ENCODE measurements at regions not wholly inside any gene's neighbourhood (a gene's known extent, or its start where the extent isn't known, plus 50 kb on each side); places are given as distances from the start of the nearest gene placed in this dataset.

DNA sequence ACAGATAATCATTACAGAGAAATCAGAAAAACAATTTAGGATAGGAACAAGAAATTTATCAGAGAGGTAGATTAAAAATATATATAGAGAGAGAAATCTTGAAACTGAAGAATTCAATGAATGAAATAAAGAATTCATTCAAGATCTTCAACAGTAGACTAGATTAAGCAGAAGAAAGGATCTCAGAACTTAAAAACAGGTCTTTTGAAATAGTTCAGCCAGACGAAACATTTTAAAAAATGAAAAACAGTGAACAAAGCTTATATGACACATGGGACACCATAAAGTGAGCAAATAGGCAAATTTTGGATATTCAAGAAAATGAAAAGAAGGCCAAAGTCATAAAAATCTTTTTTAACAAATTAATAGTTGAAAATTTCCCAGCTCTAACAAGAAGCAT is 138.8 kb downstream of the CASP12 start:
- TF ChIP-seq, protein P1, sequence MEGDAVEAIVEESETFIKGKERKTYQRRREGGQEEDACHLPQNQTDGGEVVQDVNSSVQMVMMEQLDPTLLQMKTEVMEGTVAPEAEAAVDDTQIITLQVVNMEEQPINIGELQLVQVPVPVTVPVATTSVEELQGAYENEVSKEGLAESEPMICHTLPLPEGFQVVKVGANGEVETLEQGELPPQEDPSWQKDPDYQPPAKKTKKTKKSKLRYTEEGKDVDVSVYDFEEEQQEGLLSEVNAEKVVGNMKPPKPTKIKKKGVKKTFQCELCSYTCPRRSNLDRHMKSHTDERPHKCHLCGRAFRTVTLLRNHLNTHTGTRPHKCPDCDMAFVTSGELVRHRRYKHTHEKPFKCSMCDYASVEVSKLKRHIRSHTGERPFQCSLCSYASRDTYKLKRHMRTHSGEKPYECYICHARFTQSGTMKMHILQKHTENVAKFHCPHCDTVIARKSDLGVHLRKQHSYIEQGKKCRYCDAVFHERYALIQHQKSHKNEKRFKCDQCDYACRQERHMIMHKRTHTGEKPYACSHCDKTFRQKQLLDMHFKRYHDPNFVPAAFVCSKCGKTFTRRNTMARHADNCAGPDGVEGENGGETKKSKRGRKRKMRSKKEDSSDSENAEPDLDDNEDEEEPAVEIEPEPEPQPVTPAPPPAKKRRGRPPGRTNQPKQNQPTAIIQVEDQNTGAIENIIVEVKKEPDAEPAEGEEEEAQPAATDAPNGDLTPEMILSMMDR (IDR thresholded peaks at IDR 0.05), result no peak
- no peak for TF ChIP-seq POLR2A (IDR thresholded peaks at IDR 0.05)
